Adrenal gland (tissue), 5 donors: ENCODE measurements at regions not wholly inside any gene's neighbourhood (a gene's known extent, or its start where the extent isn't known, plus 50 kb on each side); places are given as distances from the start of the nearest gene placed in this dataset.

ENCODE experiments used
- CTCF ChIP-seq, 6 experiments: fragments of 450-650 bp in 4 of 6; fragments of 200-600 bp in 2 of 6; sonication (generic) in 1 of 6; IDR thresholded peaks; 1 replicate in 5 of 6; 2 replicates in 1 of 6; pipeline versions ENCODE4 v1.5.1 to v1.8.0; 2016 to 2021; ENCODE audit warnings: antibody characterized with exemption in 6 of 6, mild to moderate bottlenecking in 2 of 6, moderate library complexity in 1 of 6
- POLR2A ChIP-seq, 2 donors: fragments of 450-650 bp; IDR thresholded peaks; one replicate each; pipeline ENCODE4 v1.6.1; 2017; ENCODE audit warnings: antibody characterized with exemption in 2 of 2, mild to moderate bottlenecking in 2 of 2, moderate library complexity in 1 of 2
- donor health status: DM: no; HTN: no; CAD: no.

- no peak for TF ChIP-seq CTCF (IDR thresholded peaks at IDR 0.05)
- TF ChIP-seq POLR2A (IDR thresholded peaks at IDR 0.05): no peak
Measured at GRCh38 chr16:47887496-47887895, 268.3 kb downstream of the ABCC12 start.
